ENCODE measurements at regions not wholly inside any gene's neighbourhood (a gene's known extent, or its start where the extent isn't known, plus 50 kb on each side); places are given as distances from the start of the nearest gene placed in this dataset.

DNA sequence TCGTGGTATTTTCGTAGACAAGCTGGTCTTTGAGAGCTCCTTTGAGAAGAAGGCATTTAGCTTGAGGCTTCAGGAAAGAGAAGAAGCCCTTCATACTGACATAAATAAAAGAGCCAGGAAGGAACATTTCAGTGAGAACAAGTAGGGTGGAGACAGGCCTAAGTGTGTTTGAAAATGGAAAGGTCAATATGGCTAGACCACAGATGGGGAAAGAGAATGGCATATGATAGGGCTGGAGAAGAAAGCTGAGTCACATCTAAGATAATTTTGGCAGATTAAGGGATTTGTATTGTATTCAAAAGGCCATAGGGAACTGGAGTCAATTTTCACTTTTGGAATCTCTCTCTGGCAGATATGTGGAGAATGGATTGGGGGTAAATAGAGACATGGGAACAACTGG lies 374.9 kb downstream of the TMEM38B start:
- Mint-ChIP-seq H3K27me3 (ENCODE audit: low read depth) (no peaks in the 10 kb centered on the region), H3K36me3 (ENCODE audit: insufficient read depth in 1 of 3, low read depth in 3 of 3) (no peaks in the 10 kb centered on the region), H3K4me1 (no peaks in the 10 kb centered on the region), H3K9me3 (no peaks in the 10 kb centered on the region), H3K27ac (no peak overlapping the region), H3K4me3 (no peak overlapping the region)
- no CpG with 5 or more reads among the region's 2 CpGs for WGBS (ENCODE audit: extremely low coverage, insufficient read length, low lambda C conversion rate)
- Histone ChIP-seq H2BK20ac (ENCODE audit: low read depth, low read length, poor library complexity, severe bottlenecking) (no peak overlapping the region), H2BK5ac (ENCODE audit: insufficient read length, low read length) (no peak overlapping the region), H3K23ac (ENCODE audit: insufficient read length, low read depth, low read length) (no peak overlapping the region), H3K23me2 (ENCODE audit: insufficient read length, low read depth, low read length, poor library complexity, severe bottlenecking) (no peaks in the 10 kb centered on the region), H2BK120ac (ENCODE audit: low read depth, low read length, poor library complexity, severe bottlenecking) (no peak overlapping the region), H3K14ac (ENCODE audit: insufficient read depth, low read length) (no peak overlapping the region), H3K9ac (ENCODE audit: extremely low read depth, insufficient read length, low read length) (no peak overlapping the region), H4K8ac (replicated peaks; ENCODE audit: insufficient read length, low read depth, low read length) (no peak overlapping the region), H3K79me1 (ENCODE audit: insufficient read depth, low read depth, low read length, poor library complexity, severe bottlenecking) (no peaks in the 10 kb centered on the region), H4K91ac (ENCODE audit: insufficient read length, low read depth, low read length) (no peak overlapping the region), H3K27ac (ENCODE audit: insufficient read length, low read depth, low read length) (no peak overlapping the region), H3T11ph (ENCODE audit: low read length) (no peak overlapping the region), H3K27me3 (ENCODE audit: insufficient read depth, low read length) (no peaks in the 10 kb centered on the region), H3K4me1 (ENCODE audit: insufficient read depth, low read length) (no peaks in the 10 kb centered on the region), H3K18ac (ENCODE audit: insufficient read length, low read depth, low read length) (no peak overlapping the region), H3K79me2 (ENCODE audit: insufficient read depth, low read length) (no peaks in the 10 kb centered on the region), H2BK15ac (ENCODE audit: low read depth, low read length) (no peak overlapping the region), H4K20me1 (ENCODE audit: control insufficient read depth, insufficient read depth, insufficient read length) (no peaks in the 10 kb centered on the region), H4K5ac (ENCODE audit: insufficient read length, low read depth, low read length) (no peak overlapping the region), H3K9me3 (ENCODE audit: control insufficient read depth, low read depth, low read length) (no peaks in the 10 kb centered on the region), H3K4me2 (ENCODE audit: insufficient read depth, insufficient read length, low read length) (no peak overlapping the region), H2AK5ac (ENCODE audit: insufficient read length, low read length) (no peak overlapping the region), H3K4ac (ENCODE audit: low read depth, low read length) (no peak overlapping the region), H2AFZ (ENCODE audit: low read length) (no peak overlapping the region), H2BK12ac (ENCODE audit: insufficient read length, low read depth, low read length) (no peak overlapping the region), H3K56ac (ENCODE audit: insufficient read length, low read depth, low read length) (no peak overlapping the region)
- no peak for DNase-seq
- TF ChIP-seq, protein P1, sequence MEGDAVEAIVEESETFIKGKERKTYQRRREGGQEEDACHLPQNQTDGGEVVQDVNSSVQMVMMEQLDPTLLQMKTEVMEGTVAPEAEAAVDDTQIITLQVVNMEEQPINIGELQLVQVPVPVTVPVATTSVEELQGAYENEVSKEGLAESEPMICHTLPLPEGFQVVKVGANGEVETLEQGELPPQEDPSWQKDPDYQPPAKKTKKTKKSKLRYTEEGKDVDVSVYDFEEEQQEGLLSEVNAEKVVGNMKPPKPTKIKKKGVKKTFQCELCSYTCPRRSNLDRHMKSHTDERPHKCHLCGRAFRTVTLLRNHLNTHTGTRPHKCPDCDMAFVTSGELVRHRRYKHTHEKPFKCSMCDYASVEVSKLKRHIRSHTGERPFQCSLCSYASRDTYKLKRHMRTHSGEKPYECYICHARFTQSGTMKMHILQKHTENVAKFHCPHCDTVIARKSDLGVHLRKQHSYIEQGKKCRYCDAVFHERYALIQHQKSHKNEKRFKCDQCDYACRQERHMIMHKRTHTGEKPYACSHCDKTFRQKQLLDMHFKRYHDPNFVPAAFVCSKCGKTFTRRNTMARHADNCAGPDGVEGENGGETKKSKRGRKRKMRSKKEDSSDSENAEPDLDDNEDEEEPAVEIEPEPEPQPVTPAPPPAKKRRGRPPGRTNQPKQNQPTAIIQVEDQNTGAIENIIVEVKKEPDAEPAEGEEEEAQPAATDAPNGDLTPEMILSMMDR (conservative IDR thresholded peaks at IDR 0.05) = no peak

Data from H9 (cell line).